IMR-90 (cell line): ENCODE measurements at regions not wholly inside any gene's neighbourhood (a gene's known extent, or its start where the extent isn't known, plus 50 kb on each side); places are given as distances from the start of the nearest gene placed in this dataset.

Experiments
- ATAC-seq: fragments of 200-7000 bp; cut with Tn5 transposase; 2 replicates; pipeline ENCODE4 v1.9.1; 2020; ENCODE audit warnings: low read depth, mild to moderate bottlenecking, moderate library complexity
- BruUV-seq: library from RNA; stranded (reverse); fragments of 400-500 nt; replicated peaks from 2 replicates; lab custom pipeline; 2021; lab: Mats Ljungman, UMichigan
- CTCF ChIA-PET: fragments of 300-600 bp; formaldehyde crosslinking; extraction: SDS; loops from one replicate; lab custom pipeline; 2021; ENCODE audit warnings: antibody characterized with exemption; lab: Yijun Ruan, JAX
- POLR2A ChIA-PET: fragments of 300-600 bp; sonication (Branson Sonifier 250); formaldehyde crosslinking; loops from one replicate; lab custom pipeline; 2022; ENCODE audit warnings: antibody characterized with exemption; ENCODE audit not compliant: unreplicated experiment; lab: Charles Lee
- DNase-seq: peaks from one replicate; pipeline ENCODE4 v3.0.0; 2013
- H2AFZ ChIP-seq: replicated peaks from 2 replicates; pipeline ENCODE3; 2013; ENCODE audit warnings: low read length, mild to moderate bottlenecking; ENCODE audit not compliant: poor library complexity
- H2AK5ac ChIP-seq: 2 replicates; pipeline ENCODE4 v1.6.1; 2013; ENCODE audit warnings: low read depth, low read length, inconsistent platforms
- H2AK9ac ChIP-seq: replicated peaks from 2 replicates; pipeline ENCODE3; 2013; ENCODE audit warnings: mild to moderate bottlenecking, low read depth, low read length, moderate library complexity; ENCODE audit not compliant: poor library complexity
- H2BK120ac ChIP-seq: 2 replicates; pipeline ENCODE4 v1.6.1; 2013; ENCODE audit warnings: low read depth, low read length, inconsistent platforms
- H2BK15ac ChIP-seq: 3 replicates; pipeline ENCODE4 v1.6.1; 2013; ENCODE audit warnings: low read depth, low read length, inconsistent platforms
- H2BK20ac ChIP-seq: 2 replicates; pipeline ENCODE4 v1.6.1; 2013; ENCODE audit warnings: low read depth, mild to moderate bottlenecking, inconsistent platforms, low read length, moderate library complexity
- H2BK5ac ChIP-seq: 2 replicates; pipeline ENCODE4 v1.6.1; 2013; ENCODE audit warnings: mild to moderate bottlenecking, low read depth, low read length, inconsistent platforms; ENCODE audit not compliant: poor library complexity, severe bottlenecking
- H3K14ac ChIP-seq: replicated peaks from 2 replicates; pipeline ENCODE4 v1.6.1; 2013; ENCODE audit warnings: low read depth, low read length, inconsistent platforms
- H3K18ac ChIP-seq: 2 replicates; pipeline ENCODE4 v1.6.1; 2013; ENCODE audit warnings: low read depth, low read length, control low read depth
- H3K23ac ChIP-seq: 2 replicates; pipeline ENCODE4 v1.6.1; 2013; ENCODE audit warnings: low read depth, low read length, inconsistent platforms
- H3K27ac ChIP-seq: 2 replicates; pipeline ENCODE4 v1.5.1; 2013; ENCODE audit warnings: mild to moderate bottlenecking, control low read depth, low read length; ENCODE audit not compliant: insufficient read depth
- H3K27me3 ChIP-seq: 2 replicates; pipeline ENCODE4 v1.6.1; 2013; ENCODE audit warnings: low read length; ENCODE audit not compliant: control insufficient read depth, insufficient read depth
- H3K36me3 ChIP-seq: 2 replicates; pipeline ENCODE4 v1.6.1; 2013; ENCODE audit warnings: low read length, mixed read lengths; ENCODE audit not compliant: control insufficient read depth, insufficient read depth
- H3K4ac ChIP-seq: 2 replicates; pipeline ENCODE4 v1.6.1; 2013; ENCODE audit warnings: low read depth, low read length, inconsistent platforms
- H3K4me1 ChIP-seq: 2 replicates; pipeline ENCODE4 v1.6.1; 2013; ENCODE audit warnings: low read length, mixed read lengths; ENCODE audit not compliant: control insufficient read depth, insufficient read depth
- H3K4me2 ChIP-seq: 2 replicates; pipeline ENCODE4 v1.6.1; 2013; ENCODE audit warnings: low read depth, mild to moderate bottlenecking, control low read depth, low read length, moderate library complexity
- H3K4me3 ChIP-seq: 2 replicates; pipeline ENCODE4 v1.5.1; 2013; ENCODE audit warnings: low read depth, mild to moderate bottlenecking, control low read depth, low read length, moderate library complexity; ENCODE audit not compliant: insufficient read depth
- H3K56ac ChIP-seq: 2 replicates; pipeline ENCODE4 v1.6.1; 2013; ENCODE audit warnings: low read length, inconsistent platforms; ENCODE audit not compliant: insufficient read depth; ENCODE audit errors: extremely low read depth
- H3K79me1 ChIP-seq, 2 experiments: 2 replicates each; pipeline ENCODE4 v1.6.1; 2013; ENCODE audit warnings: low read length in 2 of 2, inconsistent platforms in 1 of 2, low read depth in 1 of 2
- H3K9ac ChIP-seq: 2 replicates; pipeline ENCODE4 v1.6.1; 2013; ENCODE audit warnings: low read depth, low read length, control low read depth
- H3K9me1 ChIP-seq: 2 replicates; pipeline ENCODE4 v1.6.1; 2013; ENCODE audit warnings: low read length, inconsistent platforms; ENCODE audit not compliant: insufficient read depth
- H3K9me3 ChIP-seq: 2 replicates; pipeline ENCODE4 v1.6.1; 2013; ENCODE audit warnings: low read length; ENCODE audit not compliant: control insufficient read depth, insufficient read depth
- H4K20me1 ChIP-seq: 2 replicates; pipeline ENCODE4 v1.6.1; 2013; ENCODE audit warnings: low read length, inconsistent platforms; ENCODE audit not compliant: insufficient read depth
- H4K5ac ChIP-seq: 2 replicates; pipeline ENCODE4 v1.6.1; 2013; ENCODE audit warnings: mild to moderate bottlenecking, low read depth, low read length, control low read depth
- H4K8ac ChIP-seq, 2 experiments: 2 replicates each; pipeline ENCODE4 v1.6.1; 2013; ENCODE audit warnings: low read depth in 2 of 2, low read length in 2 of 2, control low read depth in 1 of 2, inconsistent platforms in 1 of 2
- H4K91ac ChIP-seq: 2 replicates; pipeline ENCODE4 v1.6.1; 2013; ENCODE audit warnings: low read depth, low read length, inconsistent platforms; ENCODE audit not compliant: insufficient read depth
- BHLHE40 ChIP-seq: fragments of 150-350 bp; IDR thresholded peaks from 2 replicates; pipeline ENCODE4 v1.6.1; 2016; ENCODE audit warnings: mild to moderate bottlenecking, low read depth, low read length
- CEBPB ChIP-seq: IDR thresholded peaks from 2 replicates; pipeline ENCODE4 v1.6.1; 2012; ENCODE audit warnings: low read depth, low read length, improper control_type of control experiment
- CHD1 ChIP-seq: IDR thresholded peaks from 2 replicates; pipeline ENCODE4 v1.6.1; 2012; ENCODE audit warnings: low read depth, low read length, improper control_type of control experiment
- FOS ChIP-seq: fragments of 150-350 bp; IDR thresholded peaks from 2 replicates; pipeline ENCODE4 v1.6.1; 2016; ENCODE audit warnings: low read depth, low read length
- MAFK ChIP-seq: IDR thresholded peaks from 2 replicates; pipeline ENCODE4 v1.6.1; 2012; ENCODE audit warnings: low read depth, low read length, improper control_type of control experiment
- MAZ ChIP-seq: IDR thresholded peaks from 2 replicates; pipeline ENCODE4 v1.6.1; 2012; ENCODE audit warnings: low read depth, mild to moderate bottlenecking, low read length, improper control_type of control experiment, moderate library complexity, borderline replicate concordance
- MXI1 ChIP-seq: IDR thresholded peaks from 2 replicates; pipeline ENCODE4 v1.6.1; 2012; ENCODE audit warnings: low read depth, mild to moderate bottlenecking, low read length, moderate library complexity, borderline replicate concordance
- NFE2L2 ChIP-seq: fragments of 150-350 bp; IDR thresholded peaks from 2 replicates; pipeline ENCODE4 v1.6.1; 2016; ENCODE audit warnings: low read depth, mild to moderate bottlenecking, low read length
- POLR2A ChIP-seq: IDR thresholded peaks from 2 replicates; pipeline ENCODE4 v1.6.1; 2012; ENCODE audit warnings: mild to moderate bottlenecking, low read depth, low read length
- RAD21 ChIP-seq: IDR thresholded peaks from 2 replicates; pipeline ENCODE4 v1.6.1; 2012; ENCODE audit warnings: low read length, improper control_type of control experiment
- RCOR1 ChIP-seq: IDR thresholded peaks from 2 replicates; pipeline ENCODE4 v1.6.1; 2012; ENCODE audit warnings: mild to moderate bottlenecking, low read length, improper control_type of control experiment; ENCODE audit not compliant: insufficient replicate concordance
- RFX5 ChIP-seq: IDR thresholded peaks from 2 replicates; pipeline ENCODE4 v1.8.0; 2012; ENCODE audit warnings: low read depth, mild to moderate bottlenecking, low read length, moderate library complexity
- SMC3 ChIP-seq: fragments of 150-350 bp; IDR thresholded peaks from 2 replicates; pipeline ENCODE4 v1.6.1; 2016; ENCODE audit warnings: low read depth, mild to moderate bottlenecking, antibody characterized with exemption, low read length, moderate library complexity
- WGBS, 2 experiments: methylation state at CpG; one replicate each; pipeline versions ENCODE4 v1.1.5 to v1.1.7; 2013; ENCODE audit warnings: missing lambda C conversion rate in 2 of 2; ENCODE audit not compliant: insufficient read length in 1 of 2; ENCODE audit errors: extremely low coverage in 2 of 2; 5-methylcytosine and 5-hydroxymethylcytosine counted together
- dilution Hi-C: fragments of 300-500 bp; cut with HindIII; formaldehyde crosslinking; loops from one replicate; pipeline ENCODE4 v1.14.3; 2018; ENCODE audit warnings: low sequenced_read_pairs; ENCODE audit not compliant: unreplicated experiment
- in situ Hi-C: fragments of 300-500 bp; cut with MboI; formaldehyde crosslinking; loops from 3 replicates; pipeline ENCODE4 v1.14.3; 2019; ENCODE audit warnings: low sequenced_read_pairs, inconsistent platforms, mixed read lengths
- intact Hi-C: fragments of 100-400 bp; cut with micrococcal nuclease; formaldehyde crosslinking; loops from 2 replicates; pipeline ENCODE4 v1.10.0; 2022
- TF ChIP-seq, protein P1 (sequence below): fragments of 150-350 bp; IDR thresholded peaks from 2 replicates; pipeline ENCODE4 v1.6.1; 2016; ENCODE audit warnings: low read depth, mild to moderate bottlenecking, low read length, moderate library complexity, borderline replicate concordance
- TF ChIP-seq, protein P2 (sequence below): fragments of 150-350 bp; IDR thresholded peaks from 2 replicates; pipeline ENCODE4 v1.6.1; 2017; ENCODE audit warnings: mild to moderate bottlenecking, antibody characterized with exemption, low read length, low read depth
- TF ChIP-seq, protein P3 (sequence below): conservative IDR thresholded peaks from 2 replicates; pipeline ENCODE4 v1.5.1; 2012; ENCODE audit warnings: mild to moderate bottlenecking, low read depth, low read length, improper control_type of control experiment

DNA sequence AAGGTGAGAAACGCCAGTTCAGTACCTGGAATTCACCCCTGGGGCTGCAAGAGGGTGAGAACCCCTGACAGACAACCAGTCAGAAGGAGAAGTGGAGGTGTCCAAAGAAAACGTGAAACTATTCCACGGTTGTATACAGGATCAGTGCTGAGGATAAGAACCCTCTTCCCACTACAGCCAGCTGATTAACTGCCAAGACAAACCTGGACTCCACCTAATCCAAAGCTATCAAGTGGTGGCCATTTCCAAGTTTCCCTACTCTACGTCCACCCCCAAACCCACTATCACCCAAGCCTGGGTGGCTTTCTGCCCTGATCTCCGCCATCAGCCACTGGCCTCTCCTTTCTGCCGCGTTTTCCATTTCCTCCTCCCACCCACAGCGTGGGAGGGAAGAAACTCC is 312.3 kb upstream of the ID2 start:
- no peak overlapping the region for H3K4ac ChIP-seq
- BruUV-seq: no TSS peak
- TF ChIP-seq SMC3 (no peak), BHLHE40 (no peak), RFX5 (no peak), CHD1 (no peak), POLR2A (no peak), CEBPB (no peak), MAZ (no peak), FOS (no peak), NFE2L2 (no peak), MXI1 (no peak), RCOR1 (no peak), RAD21 (no peak), MAFK (no peak)
- TF ChIP-seq, protein P1, sequence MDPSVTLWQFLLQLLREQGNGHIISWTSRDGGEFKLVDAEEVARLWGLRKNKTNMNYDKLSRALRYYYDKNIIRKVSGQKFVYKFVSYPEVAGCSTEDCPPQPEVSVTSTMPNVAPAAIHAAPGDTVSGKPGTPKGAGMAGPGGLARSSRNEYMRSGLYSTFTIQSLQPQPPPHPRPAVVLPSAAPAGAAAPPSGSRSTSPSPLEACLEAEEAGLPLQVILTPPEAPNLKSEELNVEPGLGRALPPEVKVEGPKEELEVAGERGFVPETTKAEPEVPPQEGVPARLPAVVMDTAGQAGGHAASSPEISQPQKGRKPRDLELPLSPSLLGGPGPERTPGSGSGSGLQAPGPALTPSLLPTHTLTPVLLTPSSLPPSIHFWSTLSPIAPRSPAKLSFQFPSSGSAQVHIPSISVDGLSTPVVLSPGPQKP: no peak
- TF ChIP-seq, protein P2, sequence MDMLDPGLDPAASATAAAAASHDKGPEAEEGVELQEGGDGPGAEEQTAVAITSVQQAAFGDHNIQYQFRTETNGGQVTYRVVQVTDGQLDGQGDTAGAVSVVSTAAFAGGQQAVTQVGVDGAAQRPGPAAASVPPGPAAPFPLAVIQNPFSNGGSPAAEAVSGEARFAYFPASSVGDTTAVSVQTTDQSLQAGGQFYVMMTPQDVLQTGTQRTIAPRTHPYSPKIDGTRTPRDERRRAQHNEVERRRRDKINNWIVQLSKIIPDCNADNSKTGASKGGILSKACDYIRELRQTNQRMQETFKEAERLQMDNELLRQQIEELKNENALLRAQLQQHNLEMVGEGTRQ: no peak
- TF ChIP-seq, protein P3, sequence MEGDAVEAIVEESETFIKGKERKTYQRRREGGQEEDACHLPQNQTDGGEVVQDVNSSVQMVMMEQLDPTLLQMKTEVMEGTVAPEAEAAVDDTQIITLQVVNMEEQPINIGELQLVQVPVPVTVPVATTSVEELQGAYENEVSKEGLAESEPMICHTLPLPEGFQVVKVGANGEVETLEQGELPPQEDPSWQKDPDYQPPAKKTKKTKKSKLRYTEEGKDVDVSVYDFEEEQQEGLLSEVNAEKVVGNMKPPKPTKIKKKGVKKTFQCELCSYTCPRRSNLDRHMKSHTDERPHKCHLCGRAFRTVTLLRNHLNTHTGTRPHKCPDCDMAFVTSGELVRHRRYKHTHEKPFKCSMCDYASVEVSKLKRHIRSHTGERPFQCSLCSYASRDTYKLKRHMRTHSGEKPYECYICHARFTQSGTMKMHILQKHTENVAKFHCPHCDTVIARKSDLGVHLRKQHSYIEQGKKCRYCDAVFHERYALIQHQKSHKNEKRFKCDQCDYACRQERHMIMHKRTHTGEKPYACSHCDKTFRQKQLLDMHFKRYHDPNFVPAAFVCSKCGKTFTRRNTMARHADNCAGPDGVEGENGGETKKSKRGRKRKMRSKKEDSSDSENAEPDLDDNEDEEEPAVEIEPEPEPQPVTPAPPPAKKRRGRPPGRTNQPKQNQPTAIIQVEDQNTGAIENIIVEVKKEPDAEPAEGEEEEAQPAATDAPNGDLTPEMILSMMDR: no peak
- H3K27ac ChIP-seq: no peak overlapping the region
- H4K91ac ChIP-seq: no peak overlapping the region
- no peak overlapping the region for H3K4me3 ChIP-seq
- in situ Hi-C loops (no loop called here), intact Hi-C loops (no loop called here), dilution Hi-C loops (no loop called here)
- no peak overlapping the region for H3K4me2 ChIP-seq
- CTCF ChIA-PET: no interaction called here
- no peak overlapping the region for H2AK5ac ChIP-seq
- POLR2A ChIA-PET: no interaction called here
- H3K56ac ChIP-seq: no peak overlapping the region
- H3K9ac ChIP-seq: no peak overlapping the region
- no peaks in the 10 kb centered on the region for H3K4me1 ChIP-seq
- no peaks in the 10 kb centered on the region for H3K9me1 ChIP-seq
- peaks cover 6% of the 10 kb centered on the region for H3K27me3 ChIP-seq
- H3K18ac ChIP-seq: no peak overlapping the region
- H3K9me3 ChIP-seq: 0 out of 2 replicates have a peak, but pooled peaks cover 2% of the 10 kb centered on the region
- no peaks in the 10 kb centered on the region for H3K36me3 ChIP-seq
- no peak overlapping the region for H2BK15ac ChIP-seq
- ATAC-seq (no peak), DNase-seq (no peak)
- no peak overlapping the region for H2BK5ac ChIP-seq
- H4K8ac ChIP-seq: no peak overlapping the region
- no peak overlapping the region for H3K14ac ChIP-seq
- H3K23ac ChIP-seq: no peak overlapping the region
- no peaks in the 10 kb centered on the region for H4K20me1 ChIP-seq
- no peak overlapping the region for H2AK9ac ChIP-seq
- no peak overlapping the region for H2BK120ac ChIP-seq
- H3K79me1 ChIP-seq: no peaks in the 10 kb centered on the region
- no peak overlapping the region for H2AFZ ChIP-seq
- no CpG with 5 or more reads among the region's 8 CpGs for WGBS, 2 experiments
- H4K5ac ChIP-seq: no peak overlapping the region
- no peak overlapping the region for H2BK20ac ChIP-seq
